HL-60 (cell line): ENCODE measurements at regions not wholly inside any gene's neighbourhood (a gene's known extent, or its start where the extent isn't known, plus 50 kb on each side); places are given as distances from the start of the nearest gene placed in this dataset.

ENCODE experiments used
- DNase-seq, 2 experiments: peaks; one replicate each; pipeline ENCODE4 v3.0.0-alpha.2; 2010 to 2020; ENCODE audit warnings: low read depth in 1 of 2, low spot score in 1 of 2
- H3K27ac ChIP-seq: fragments of 250-450 bp; sonication (Bioruptor Pico); replicated peaks from 2 replicates; pipeline ENCODE4 v1.5.1; 2020; ENCODE audit warnings: mild to moderate bottlenecking, moderate library complexity
- H3K27me3 ChIP-seq: fragments of 250-450 bp; sonication (Bioruptor Pico); 2 replicates; pipeline ENCODE4 v1.5.1; 2021; ENCODE audit warnings: mild to moderate bottlenecking, moderate library complexity; ENCODE audit not compliant: insufficient read depth, poor library complexity, severe bottlenecking
- H3K4me3 ChIP-seq: replicated peaks from 2 replicates; pipeline ENCODE4 v1.5.1; 2011; ENCODE audit warnings: mild to moderate bottlenecking, control low read depth, low read length; ENCODE audit not compliant: insufficient read depth
- CTCF ChIP-seq: IDR thresholded peaks from one replicate; pipeline ENCODE4 v1.5.1; 2011; ENCODE audit warnings: low read length, control low read depth, inconsistent platforms; ENCODE audit not compliant: insufficient read depth
- GABPA ChIP-seq: IDR thresholded peaks from 2 replicates; pipeline ENCODE4 v1.6.1; 2012; ENCODE audit warnings: low read depth
- POLR2AphosphoS5 ChIP-seq: IDR thresholded peaks from 2 replicates; pipeline ENCODE4 v1.6.1; 2012; ENCODE audit warnings: low read depth
- REST ChIP-seq: IDR thresholded peaks from 2 replicates; pipeline ENCODE4 v1.6.1; 2012; ENCODE audit warnings: low read depth; ENCODE audit not compliant: insufficient replicate concordance
- SPI1 ChIP-seq: IDR thresholded peaks from 2 replicates; pipeline ENCODE4 v1.6.1; 2012; ENCODE audit warnings: low read depth, mild to moderate bottlenecking, borderline replicate concordance

- H3K4me3 ChIP-seq, result no peak overlapping the region
- H3K27ac ChIP-seq, result no peak overlapping the region
- DNase-seq, result no peak
- TF ChIP-seq SPI1 (no peak), POLR2AphosphoS5 (no peak), CTCF (no peak), GABPA (no peak), REST (no peak)
- H3K27me3 ChIP-seq, result no peaks in the 10 kb centered on the region
Observed at GRCh38 chr16:76854234-76854633, 336.8 kb upstream of the MON1B start.

GRCh38 chr16:76856112-76856511 is 334.9 kb upstream of the MON1B start:
- H3K4me3 ChIP-seq, result no peak overlapping the region
- no peak for DNase-seq
- no peak overlapping the region for H3K27ac ChIP-seq
- no peak for TF ChIP-seq SPI1
- TF ChIP-seq CTCF, result no peak
- TF ChIP-seq GABPA, result no peak
- TF ChIP-seq POLR2AphosphoS5, result no peak
- TF ChIP-seq REST, result no peak
- no peaks in the 10 kb centered on the region for H3K27me3 ChIP-seq

- Histone ChIP-seq H3K27ac (no peak overlapping the region), H3K27me3 (no peaks in the 10 kb centered on the region), H3K4me3 (no peak overlapping the region)
- TF ChIP-seq REST, result no peak
- no peak for TF ChIP-seq GABPA
- no peak for TF ChIP-seq POLR2AphosphoS5
- TF ChIP-seq CTCF, result no peak
- TF ChIP-seq SPI1, result no peak
- DNase-seq, result no peak
Observed at GRCh38 chr16:76857402-76857801, 333.6 kb upstream of the MON1B start.
